ENCODE measurements at regions not wholly inside any gene's neighbourhood (a gene's known extent, or its start where the extent isn't known, plus 50 kb on each side); places are given as distances from the start of the nearest gene placed in this dataset.

DNA sequence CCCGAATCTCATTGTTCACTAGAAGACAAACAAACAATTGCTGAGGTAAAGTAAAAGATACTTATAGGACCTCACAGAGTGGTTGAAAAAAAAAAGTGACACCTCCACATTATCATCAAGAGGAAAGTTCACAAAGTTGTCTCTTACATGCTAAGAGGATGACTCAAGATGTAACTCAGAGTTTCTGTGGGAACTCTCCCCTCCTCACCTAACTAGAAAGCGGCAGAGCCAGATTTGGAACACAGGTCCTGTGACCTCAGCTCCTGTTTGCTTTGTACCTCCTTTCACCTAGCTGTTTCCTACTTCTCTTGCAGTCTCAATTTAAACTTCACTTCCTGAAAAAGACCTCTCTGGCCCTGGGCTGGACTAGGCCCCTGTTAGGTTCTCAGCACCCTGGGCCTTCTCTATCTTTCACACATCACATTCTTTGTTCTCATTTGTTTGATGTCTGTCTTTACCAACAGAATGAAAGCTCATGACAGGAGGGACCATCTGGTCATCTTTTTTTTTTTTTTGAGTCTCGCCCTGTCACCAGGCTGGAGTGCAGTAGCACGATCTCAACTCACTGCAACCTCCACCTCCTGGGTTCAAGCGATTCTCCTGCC, 60.8 kb downstream of the CD24 start:
- TF ChIP-seq CTCF (IDR thresholded peaks at IDR 0.05), result no peak
- TF ChIP-seq EZH2 (IDR thresholded peaks at IDR 0.05; ENCODE audit: borderline replicate concordance, insufficient read depth, low read depth, low read length, poor library complexity, severe bottlenecking), result no peak
